ENCODE measurements at regions not wholly inside any gene's neighbourhood (a gene's known extent, or its start where the extent isn't known, plus 50 kb on each side); places are given as distances from the start of the nearest gene placed in this dataset.

DNA sequence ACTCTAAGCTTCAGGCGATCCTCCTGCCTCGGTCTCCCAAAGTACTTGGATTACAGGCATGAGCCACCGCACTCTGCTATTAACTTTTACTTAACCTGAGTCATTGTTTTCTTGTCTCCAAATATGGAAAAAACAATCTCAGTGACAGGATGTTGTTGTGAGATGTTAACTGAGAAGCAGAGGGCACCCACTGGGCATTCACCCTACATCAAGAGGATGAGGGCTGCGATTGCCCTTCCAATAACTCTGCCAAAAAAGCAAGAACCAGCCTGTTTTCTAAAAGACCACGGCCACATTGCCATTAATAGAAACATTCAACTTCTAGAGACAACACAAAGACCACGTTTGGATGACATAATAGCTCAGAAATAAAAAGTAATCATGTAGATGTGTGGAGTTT, 107.6 kb upstream of the SGK1 start:
- no peak overlapping the region for H3K27ac ChIP-seq
- TF ChIP-seq, protein P1, sequence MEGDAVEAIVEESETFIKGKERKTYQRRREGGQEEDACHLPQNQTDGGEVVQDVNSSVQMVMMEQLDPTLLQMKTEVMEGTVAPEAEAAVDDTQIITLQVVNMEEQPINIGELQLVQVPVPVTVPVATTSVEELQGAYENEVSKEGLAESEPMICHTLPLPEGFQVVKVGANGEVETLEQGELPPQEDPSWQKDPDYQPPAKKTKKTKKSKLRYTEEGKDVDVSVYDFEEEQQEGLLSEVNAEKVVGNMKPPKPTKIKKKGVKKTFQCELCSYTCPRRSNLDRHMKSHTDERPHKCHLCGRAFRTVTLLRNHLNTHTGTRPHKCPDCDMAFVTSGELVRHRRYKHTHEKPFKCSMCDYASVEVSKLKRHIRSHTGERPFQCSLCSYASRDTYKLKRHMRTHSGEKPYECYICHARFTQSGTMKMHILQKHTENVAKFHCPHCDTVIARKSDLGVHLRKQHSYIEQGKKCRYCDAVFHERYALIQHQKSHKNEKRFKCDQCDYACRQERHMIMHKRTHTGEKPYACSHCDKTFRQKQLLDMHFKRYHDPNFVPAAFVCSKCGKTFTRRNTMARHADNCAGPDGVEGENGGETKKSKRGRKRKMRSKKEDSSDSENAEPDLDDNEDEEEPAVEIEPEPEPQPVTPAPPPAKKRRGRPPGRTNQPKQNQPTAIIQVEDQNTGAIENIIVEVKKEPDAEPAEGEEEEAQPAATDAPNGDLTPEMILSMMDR (IDR thresholded peaks at IDR 0.05), result no peak

DNA sequence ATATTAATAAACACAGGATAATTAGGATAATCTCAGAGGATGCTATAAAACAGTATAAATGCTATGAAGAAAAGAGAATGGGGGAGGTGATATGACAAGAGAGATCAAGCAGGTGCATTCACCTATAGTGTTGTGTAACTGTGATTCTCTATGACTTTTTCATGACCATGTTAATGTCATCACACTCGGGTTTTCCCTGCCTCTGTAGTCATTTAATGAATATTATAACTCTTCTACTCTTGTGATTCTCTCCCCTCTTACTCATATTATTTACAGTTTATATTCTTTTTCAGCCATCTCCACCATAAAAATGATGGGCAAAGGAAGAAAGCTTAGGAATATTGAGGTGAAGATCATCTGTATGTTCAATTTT, 106.9 kb upstream of the SGK1 start:
- no peaks in the 10 kb centered on the region for H3K36me3 ChIP-seq
- no peak overlapping the region for H3K27ac ChIP-seq
- no peaks in the 10 kb centered on the region for H3K27me3 ChIP-seq
- TF ChIP-seq, protein P1 (IDR thresholded peaks at IDR 0.05), result no peak
- no peak overlapping the region for H3K4me3 ChIP-seq (ENCODE audit: low read depth in 1 of 2, low read length in 1 of 2)
- H3K4me1 ChIP-seq (ENCODE audit: control insufficient read depth in 1 of 2, insufficient read depth in 1 of 2, low read depth in 1 of 2, low read length in 1 of 2), result peaks cover 4 to 10% of the 10 kb centered on the region in 2 experiments
- H3K9me3 ChIP-seq, result no peaks in the 10 kb centered on the region

More for the DNA sequence above, 107.6 kb upstream of the SGK1 start:
- no peak overlapping the region for H3K4me3 ChIP-seq (ENCODE audit: low read depth in 1 of 2, low read length in 1 of 2)
- no peaks in the 10 kb centered on the region for H3K27me3 ChIP-seq
- no peaks in the 10 kb centered on the region for H3K9me3 ChIP-seq
- H3K36me3 ChIP-seq, result no peaks in the 10 kb centered on the region
- peaks cover 11 to 17% of the 10 kb centered on the region in 2 experiments for H3K4me1 ChIP-seq (ENCODE audit: control insufficient read depth in 1 of 2, insufficient read depth in 1 of 2, low read depth in 1 of 2, low read length in 1 of 2)

DNA sequence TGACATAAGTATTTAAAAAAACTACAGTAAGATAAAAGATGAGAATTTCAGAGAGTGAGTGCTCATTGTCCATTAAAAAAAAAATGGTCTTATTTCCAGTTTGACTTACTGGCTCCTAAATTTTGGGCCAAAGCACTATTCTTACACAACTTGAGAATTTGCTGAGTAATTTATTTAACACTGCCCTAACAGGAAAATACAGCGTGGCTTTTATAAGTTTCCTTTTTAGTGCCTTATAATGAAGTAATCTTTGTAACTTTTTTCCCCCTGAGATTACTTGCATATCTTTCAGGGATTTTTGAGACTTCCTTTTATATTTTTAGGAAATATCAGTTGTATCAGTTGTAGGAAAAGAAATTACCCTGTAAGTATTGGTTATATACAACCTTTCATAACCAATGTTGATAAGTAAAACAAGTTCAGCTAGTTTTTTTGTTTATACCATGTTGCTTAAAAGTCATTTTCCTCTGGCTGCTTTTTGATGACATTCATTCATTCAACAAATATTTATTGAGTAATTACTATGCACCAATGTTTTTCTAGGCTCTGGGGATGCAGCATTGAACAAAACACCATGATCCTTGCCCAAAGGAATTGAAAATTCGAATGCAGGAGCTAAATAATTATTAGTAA, 106.4 kb upstream of the SGK1 start:
- Histone ChIP-seq H3K27ac (no peak overlapping the region), H3K4me1 (ENCODE audit: control insufficient read depth in 1 of 2, insufficient read depth in 1 of 2, low read depth in 1 of 2, low read length in 1 of 2) (peaks cover 4 to 7% of the 10 kb centered on the region in 2 experiments)

DNA sequence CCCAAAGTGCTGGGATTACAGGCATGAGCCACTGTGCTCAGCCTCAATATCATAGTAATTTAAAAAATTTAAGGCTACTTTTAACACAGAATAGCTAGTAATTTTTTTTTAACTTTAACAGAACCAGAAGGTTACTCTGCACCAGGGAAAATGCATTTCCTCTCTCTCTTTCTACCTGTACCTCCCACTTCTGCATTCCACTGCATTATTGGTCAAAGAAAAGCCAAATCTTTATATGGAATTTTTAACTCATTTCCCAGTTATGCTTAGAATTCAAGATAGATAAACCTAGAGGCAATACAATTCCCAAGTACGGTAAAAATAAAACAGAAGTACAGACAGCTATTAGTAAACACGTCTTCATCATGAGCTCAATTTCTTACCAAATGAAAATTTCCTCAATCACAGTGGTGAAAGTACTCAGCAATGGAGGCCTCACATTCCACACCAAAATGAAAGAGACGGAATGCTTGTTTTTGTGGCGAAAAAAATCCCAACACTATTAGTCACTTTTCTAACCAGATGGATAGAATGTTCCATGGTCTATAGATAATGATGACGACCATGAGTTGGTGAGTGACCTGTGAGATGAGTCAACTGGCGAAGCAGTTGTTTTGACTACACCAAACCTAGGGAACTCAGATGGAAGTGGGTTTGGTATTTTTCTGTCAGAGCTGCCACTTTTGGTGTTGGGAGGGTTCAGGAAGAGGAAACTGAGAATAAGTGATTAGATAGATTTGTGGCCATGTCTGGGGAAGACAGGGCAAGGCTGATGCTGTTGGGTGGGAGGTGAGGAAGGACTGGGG, 104.7 kb upstream of the SGK1 start:
- TF ChIP-seq, protein P1 (IDR thresholded peaks at IDR 0.05), result no peak
- Histone ChIP-seq H3K9me3 (no peaks in the 10 kb centered on the region), H3K4me3 (ENCODE audit: low read depth in 1 of 2, low read length in 1 of 2) (no peak overlapping the region), H3K36me3 (no peaks in the 10 kb centered on the region), H3K4me1 (ENCODE audit: control insufficient read depth in 1 of 2, insufficient read depth in 1 of 2, low read depth in 1 of 2, low read length in 1 of 2) (peaks cover 4 to 7% of the 10 kb centered on the region in 2 experiments), H3K27me3 (no peaks in the 10 kb centered on the region), H3K27ac (no peak overlapping the region)

More for the DNA sequence above, 106.4 kb upstream of the SGK1 start:
- H3K9me3 ChIP-seq, result no peaks in the 10 kb centered on the region
- H3K27me3 ChIP-seq, result no peaks in the 10 kb centered on the region
- no peaks in the 10 kb centered on the region for H3K36me3 ChIP-seq
- no peak overlapping the region for H3K4me3 ChIP-seq (ENCODE audit: low read depth in 1 of 2, low read length in 1 of 2)
- TF ChIP-seq, protein P1 (IDR thresholded peaks at IDR 0.05), result no peak

DNA sequence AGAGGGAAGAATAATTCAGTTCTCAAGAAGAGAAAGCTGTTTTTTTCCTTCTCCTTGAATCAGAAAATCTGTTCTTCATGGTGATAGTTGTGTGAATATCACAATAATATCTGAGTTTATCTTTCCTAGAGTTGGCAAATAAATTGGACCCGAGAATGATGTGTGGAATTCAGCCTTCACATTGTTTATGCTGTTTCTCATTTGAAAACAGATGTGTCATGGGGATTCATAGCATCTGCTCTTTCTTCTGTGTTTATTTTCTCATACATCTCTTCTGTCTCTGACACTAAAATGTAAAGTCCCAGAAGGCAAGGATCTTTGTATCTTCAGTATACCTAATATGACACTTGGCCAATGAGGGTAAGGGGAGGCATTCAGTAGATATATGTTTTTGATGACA, 103.6 kb upstream of the SGK1 start:
- Histone ChIP-seq H3K36me3 (no peaks in the 10 kb centered on the region), H3K4me3 (ENCODE audit: low read depth in 1 of 2, low read length in 1 of 2) (no peak overlapping the region), H3K27ac (no peak overlapping the region), H3K27me3 (no peaks in the 10 kb centered on the region), H3K9me3 (no peaks in the 10 kb centered on the region), H3K4me1 (ENCODE audit: control insufficient read depth in 1 of 2, insufficient read depth in 1 of 2, low read depth in 1 of 2, low read length in 1 of 2) (peaks cover 7 to 10% of the 10 kb centered on the region in 2 experiments)
- TF ChIP-seq, protein P1 (IDR thresholded peaks at IDR 0.05), result no peak
